ENCODE measurements at regions not wholly inside any gene's neighbourhood (a gene's known extent, or its start where the extent isn't known, plus 50 kb on each side); places are given as distances from the start of the nearest gene placed in this dataset.

GRCh38 chr7:94190599-94191061, 186.5 kb upstream of the BET1 start:
- TF ChIP-seq POLR2A (IDR thresholded peaks at IDR 0.05; ENCODE audit: low read depth, low read length) (no peak), POLR2AphosphoS5 (IDR thresholded peaks at IDR 0.05; ENCODE audit: low read depth, low read length) (no peak), POU2F2 (IDR thresholded peaks at IDR 0.05; ENCODE audit: low read depth, low read length) (no peak), TAF1 (IDR thresholded peaks at IDR 0.05; ENCODE audit: low read depth, low read length) (no peak)

Data from GM12891 (cell line).